Sigmoid colon (tissue), 4 donors: ENCODE measurements at regions not wholly inside any gene's neighbourhood (a gene's known extent, or its start where the extent isn't known, plus 50 kb on each side); places are given as distances from the start of the nearest gene placed in this dataset.

Source experiments
- CTCF ChIP-seq, 4 experiments: fragments of 450-650 bp in 3 of 4; fragments of 200-600 bp in 1 of 4; IDR thresholded peaks; one replicate each; pipeline ENCODE4 v1.5.1; 2016 to 2019; ENCODE audit warnings: antibody characterized with exemption in 4 of 4, mild to moderate bottlenecking in 3 of 4, moderate library complexity in 2 of 4
- EP300 ChIP-seq, 4 donors: sonication (generic); formaldehyde crosslinking; IDR thresholded peaks; one replicate each; pipeline ENCODE4 v1.6.1; 2017; ENCODE audit warnings: antibody characterized with exemption in 4 of 4
- POLR2A ChIP-seq, 2 donors: fragments of 450-650 bp; IDR thresholded peaks; one replicate each; pipeline ENCODE4 v1.6.1; 2016; ENCODE audit warnings: antibody characterized with exemption in 2 of 2, mild to moderate bottlenecking in 2 of 2, moderate library complexity in 2 of 2
- POLR2AphosphoS5 ChIP-seq, 4 donors: sonication (generic); formaldehyde crosslinking; IDR thresholded peaks; one replicate each; pipeline ENCODE4 v1.6.1; 2017; ENCODE audit warnings: antibody characterized with exemption in 4 of 4

DNA sequence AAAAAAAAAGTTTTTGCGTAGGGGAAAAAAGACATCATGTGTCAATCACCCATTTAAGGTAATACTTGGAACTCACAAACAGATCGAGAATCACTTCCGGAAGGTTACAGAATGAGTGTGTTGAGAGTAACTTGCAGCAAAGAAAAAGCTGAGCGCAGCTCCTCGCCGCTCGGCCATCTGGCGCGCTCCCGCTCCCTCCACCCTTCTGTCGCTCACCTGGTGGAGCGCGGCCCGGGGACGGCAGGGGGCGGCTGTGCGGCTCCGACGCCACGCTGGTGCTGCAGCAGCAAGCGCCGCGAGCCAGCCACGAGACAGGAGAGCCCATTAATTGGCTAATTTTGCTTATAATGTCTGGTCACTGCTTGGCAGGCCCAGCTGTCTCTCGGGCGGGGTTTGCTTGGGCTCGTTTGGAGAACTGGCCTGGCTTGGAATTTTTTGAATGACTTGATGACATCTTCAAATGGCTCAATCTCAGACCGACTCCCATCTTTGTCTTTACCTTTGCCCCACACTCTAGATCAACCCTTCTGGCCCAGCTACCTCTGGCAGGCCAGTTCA is 601.8 kb downstream of the CCDC171 start:
- TF ChIP-seq EP300 (IDR thresholded peaks at IDR 0.05) (no peak), CTCF (IDR thresholded peaks at IDR 0.05) (peak in 2 of 4 experiments; percentile 31 to 36), POLR2A (IDR thresholded peaks at IDR 0.05) (no peak), POLR2AphosphoS5 (IDR thresholded peaks at IDR 0.05) (no peak)
